Stimulated activated CD4-positive, alpha-beta T cell treated with anti-CD3 and anti-CD28 coated beads, Interleukin-1b, Interleukin-23, amount 100 ng/mL, for 4 hours (primary cell): ENCODE measurements at regions not wholly inside any gene's neighbourhood (a gene's known extent, or its start where the extent isn't known, plus 50 kb on each side); places are given as distances from the start of the nearest gene placed in this dataset.
"Not testable (repeated sequence)": the region's sequence is repeated elsewhere in the genome, so short reads cannot be mapped to it uniquely, and the experiment has no call there.

Experiments
- DNase-seq, 2 donors: peaks; one replicate each; pipeline ENCODE4 v3.0.0-alpha.2; 2020; ENCODE audit warnings: low read depth in 2 of 2

GRCh38 chr6:144652292-144652891 is 367.3 kb downstream of the UTRN start:
- no peak for DNase-seq

GRCh38 chr6:144653885-144654505 is 368.9 kb downstream of the UTRN start:
- no peak for DNase-seq

- no peak for DNase-seq
Measured at GRCh38 chr6:144654506-144654905, 369.4 kb downstream of the UTRN start.

- DNase-seq: no peak
Measured at GRCh38 chr6:144655376-144655775, 370.2 kb downstream of the UTRN start.

GRCh38 chr6:144657691-144658090 is 372.6 kb downstream of the UTRN start:
- DNase-seq: no peak

- no peak for DNase-seq
Measured at GRCh38 chr6:144659202-144660182, 374.4 kb downstream of the UTRN start.

GRCh38 chr6:144660561-144661115 is 375.5 kb downstream of the UTRN start:
- DNase-seq: no peak

GRCh38 chr6:144661116-144661806 is 376.1 kb downstream of the UTRN start:
- no peak for DNase-seq

- no peak for DNase-seq
Measured at GRCh38 chr6:144662812-144663365, 377.8 kb downstream of the UTRN start.

GRCh38 chr6:144664281-144664680 is 379.1 kb downstream of the UTRN start:
- no peak for DNase-seq

- DNase-seq: no peak
Measured at GRCh38 chr6:144664947-144665346, 379.8 kb downstream of the UTRN start.

- no peak for DNase-seq
Measured at GRCh38 chr6:144665932-144666450, 380.9 kb downstream of the UTRN start.

- no peak for DNase-seq
Measured at GRCh38 chr6:144666781-144667180, 381.6 kb downstream of the UTRN start.

- no peak for DNase-seq
Measured at GRCh38 chr6:144667532-144668503, 382.7 kb downstream of the UTRN start.

- DNase-seq: not testable (repeated sequence)
Measured at GRCh38 chr6:144670259-144670658, 385.1 kb downstream of the UTRN start.

- no peak for DNase-seq
Measured at GRCh38 chr6:144673807-144674206, 388.7 kb downstream of the UTRN start.

- no peak for DNase-seq
Measured at GRCh38 chr6:144675231-144675861, 390.2 kb downstream of the UTRN start.

GRCh38 chr6:144676310-144676709 is 391.2 kb downstream of the UTRN start:
- not testable (repeated sequence) for DNase-seq

- not testable (repeated sequence) for DNase-seq
Measured at GRCh38 chr6:144677263-144677662, 392.1 kb downstream of the UTRN start.
